Effector CD4-positive, alpha-beta T cell (primary cell): ENCODE measurements at regions not wholly inside any gene's neighbourhood (a gene's known extent, or its start where the extent isn't known, plus 50 kb on each side); places are given as distances from the start of the nearest gene placed in this dataset.

Experiments used
- DNase-seq: peaks from one replicate; pipeline ENCODE4 v3.0.0-alpha.2; 2020

GRCh38 chr20:17138237-17138636, 88.6 kb upstream of the PCSK2 start:
- DNase-seq: no peak

- DNase-seq: no peak
Measured at GRCh38 chr20:17140894-17141293, 85.9 kb upstream of the PCSK2 start.

- no peak for DNase-seq
Measured at GRCh38 chr20:17141568-17141967, 85.3 kb upstream of the PCSK2 start.

- no peak for DNase-seq
Measured at GRCh38 chr20:17142666-17143065, 84.2 kb upstream of the PCSK2 start.

- DNase-seq: no peak
Measured at GRCh38 chr20:17150858-17151257, 76.0 kb upstream of the PCSK2 start.

GRCh38 chr20:17155401-17155800, 71.4 kb upstream of the PCSK2 start:
- DNase-seq: no peak

GRCh38 chr20:17158701-17159100, 68.1 kb upstream of the PCSK2 start:
- DNase-seq: no peak

- no peak for DNase-seq
Measured at GRCh38 chr20:17161673-17162481, 65.0 kb upstream of the PCSK2 start.

GRCh38 chr20:17168026-17168612, 58.7 kb upstream of the PCSK2 start:
- DNase-seq: no peak

- DNase-seq: no peak
Measured at GRCh38 chr20:17169585-17170136, 57.2 kb upstream of the PCSK2 start.

GRCh38 chr20:17171746-17172280, 55.0 kb upstream of the PCSK2 start:
- DNase-seq: no peak

GRCh38 chr20:17172836-17173516, 53.9 kb upstream of the PCSK2 start:
- DNase-seq: no peak
